Fibroblast of mammary gland (primary cell): ENCODE measurements at regions not wholly inside any gene's neighbourhood (a gene's known extent, or its start where the extent isn't known, plus 50 kb on each side); places are given as distances from the start of the nearest gene placed in this dataset.

ENCODE experiments used
- DNase-seq: peaks from one replicate; pipeline ENCODE4 v3.0.0-alpha.2; 2010; ENCODE audit warnings: low read depth
- H3K4me3 ChIP-seq: 2 replicates; pipeline ENCODE4 v1.5.1; 2011; ENCODE audit warnings: low read depth, mild to moderate bottlenecking, low read length, moderate library complexity; ENCODE audit not compliant: control insufficient read depth
- TF ChIP-seq, protein P1 (sequence below): conservative IDR thresholded peaks from 2 replicates; pipeline ENCODE4 v1.5.1; 2011; ENCODE audit warnings: low read depth, low read length, inconsistent platforms; ENCODE audit not compliant: control insufficient read depth, insufficient read depth

- TF ChIP-seq, protein P1, sequence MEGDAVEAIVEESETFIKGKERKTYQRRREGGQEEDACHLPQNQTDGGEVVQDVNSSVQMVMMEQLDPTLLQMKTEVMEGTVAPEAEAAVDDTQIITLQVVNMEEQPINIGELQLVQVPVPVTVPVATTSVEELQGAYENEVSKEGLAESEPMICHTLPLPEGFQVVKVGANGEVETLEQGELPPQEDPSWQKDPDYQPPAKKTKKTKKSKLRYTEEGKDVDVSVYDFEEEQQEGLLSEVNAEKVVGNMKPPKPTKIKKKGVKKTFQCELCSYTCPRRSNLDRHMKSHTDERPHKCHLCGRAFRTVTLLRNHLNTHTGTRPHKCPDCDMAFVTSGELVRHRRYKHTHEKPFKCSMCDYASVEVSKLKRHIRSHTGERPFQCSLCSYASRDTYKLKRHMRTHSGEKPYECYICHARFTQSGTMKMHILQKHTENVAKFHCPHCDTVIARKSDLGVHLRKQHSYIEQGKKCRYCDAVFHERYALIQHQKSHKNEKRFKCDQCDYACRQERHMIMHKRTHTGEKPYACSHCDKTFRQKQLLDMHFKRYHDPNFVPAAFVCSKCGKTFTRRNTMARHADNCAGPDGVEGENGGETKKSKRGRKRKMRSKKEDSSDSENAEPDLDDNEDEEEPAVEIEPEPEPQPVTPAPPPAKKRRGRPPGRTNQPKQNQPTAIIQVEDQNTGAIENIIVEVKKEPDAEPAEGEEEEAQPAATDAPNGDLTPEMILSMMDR, result no peak
- DNase-seq, result no peak
Measured at GRCh38 chr2:224241001-224241400, 160.9 kb downstream of the FAM124B start.

DNA sequence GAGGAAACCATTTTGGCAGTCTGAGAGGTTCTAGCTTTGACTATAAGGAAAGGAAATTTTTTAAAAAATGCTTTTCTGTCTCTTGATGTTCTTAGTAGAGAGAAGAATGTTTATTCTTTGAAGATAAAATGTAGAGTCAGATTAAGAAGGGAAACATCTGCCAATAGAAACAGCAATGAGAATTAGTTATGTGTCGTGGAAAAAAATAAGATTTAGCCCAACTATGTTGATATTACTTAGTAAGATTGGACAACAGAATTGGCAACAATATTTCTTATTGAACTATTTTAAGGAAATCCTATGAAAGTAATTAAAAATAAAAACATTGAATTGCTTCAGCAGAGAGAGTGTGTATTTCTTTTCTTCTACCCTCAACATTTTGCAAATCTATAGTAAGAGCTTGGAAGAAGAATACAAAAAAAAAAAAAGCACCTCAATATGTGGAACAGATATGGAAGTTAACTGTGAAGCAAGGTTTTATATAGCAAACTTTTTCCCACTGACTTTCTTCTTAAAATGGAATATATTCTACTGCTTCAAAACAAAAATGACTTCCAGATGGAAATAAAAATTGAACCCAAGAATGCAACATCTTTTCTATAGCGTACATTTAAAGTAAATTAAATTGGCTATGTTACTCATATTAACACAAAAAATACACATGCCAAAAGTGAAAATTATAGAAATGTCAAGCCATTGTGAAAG, 177.9 kb downstream of the FAM124B start:
- no peak for DNase-seq
- no peak overlapping the region for H3K4me3 ChIP-seq
- TF ChIP-seq, protein P1, result no peak

More at GRCh38 chr2:224241001-224241400, 160.9 kb downstream of the FAM124B start:
- no peak overlapping the region for H3K4me3 ChIP-seq

DNA sequence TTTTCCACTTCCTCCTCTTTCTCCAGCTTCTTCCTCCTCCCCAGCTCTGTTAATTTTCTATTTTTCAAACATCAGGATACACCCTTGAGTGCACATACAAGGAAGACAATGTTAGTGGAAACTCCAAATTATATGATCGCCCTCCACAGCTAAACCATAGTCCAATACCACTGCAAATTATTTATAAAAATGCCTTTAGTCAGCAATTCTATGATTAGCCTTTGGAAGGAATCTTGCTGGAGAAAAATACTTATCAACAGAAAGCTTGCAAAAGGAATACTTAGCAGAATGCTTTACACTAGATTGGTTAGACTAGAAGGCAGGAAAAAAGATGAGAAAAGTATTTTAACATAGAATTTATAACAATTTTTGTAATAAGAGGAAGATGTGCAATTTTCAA, 178.9 kb downstream of the FAM124B start:
- no peak for DNase-seq
- no peak overlapping the region for H3K4me3 ChIP-seq
- TF ChIP-seq, protein P1, result no peak

GRCh38 chr2:224222291-224222690, 179.6 kb downstream of the FAM124B start:
- peak; percentile 55 for DNase-seq
- H3K4me3 ChIP-seq, result no peak overlapping the region
- TF ChIP-seq, protein P1, result no peak

DNA sequence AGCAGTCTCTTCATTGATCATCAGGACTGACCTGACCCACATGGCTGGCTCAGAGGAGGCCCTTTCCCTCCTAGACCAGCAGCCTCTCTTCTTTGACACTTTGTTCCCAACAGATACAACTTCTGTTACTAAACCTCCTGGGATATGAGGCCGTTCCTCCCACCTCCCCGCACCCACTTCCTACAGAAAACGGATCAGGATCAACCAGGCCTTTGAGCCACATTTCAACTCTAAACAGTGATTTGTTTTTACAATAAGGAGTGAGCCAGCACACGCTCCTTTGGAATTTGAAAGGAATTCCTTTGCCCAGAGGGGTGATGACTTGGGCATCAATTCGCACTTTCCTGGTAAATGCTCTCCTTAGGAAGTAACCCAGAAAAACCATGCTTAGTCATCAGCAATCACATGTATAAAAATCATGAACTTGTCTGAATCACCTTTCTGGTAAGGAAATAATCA, 180.4 kb downstream of the FAM124B start:
- DNase-seq, result peak; percentile 97
- TF ChIP-seq, protein P1, result no peak

GRCh38 chr2:224220586-224221255, 181.2 kb downstream of the FAM124B start:
- peak; percentile 73 for DNase-seq
- TF ChIP-seq, protein P1, result no peak
- no peak overlapping the region for H3K4me3 ChIP-seq

More for the DNA sequence above, 180.4 kb downstream of the FAM124B start:
- no peak overlapping the region for H3K4me3 ChIP-seq
